ENCODE measurements at regions not wholly inside any gene's neighbourhood (a gene's known extent, or its start where the extent isn't known, plus 50 kb on each side); places are given as distances from the start of the nearest gene placed in this dataset.

DNA sequence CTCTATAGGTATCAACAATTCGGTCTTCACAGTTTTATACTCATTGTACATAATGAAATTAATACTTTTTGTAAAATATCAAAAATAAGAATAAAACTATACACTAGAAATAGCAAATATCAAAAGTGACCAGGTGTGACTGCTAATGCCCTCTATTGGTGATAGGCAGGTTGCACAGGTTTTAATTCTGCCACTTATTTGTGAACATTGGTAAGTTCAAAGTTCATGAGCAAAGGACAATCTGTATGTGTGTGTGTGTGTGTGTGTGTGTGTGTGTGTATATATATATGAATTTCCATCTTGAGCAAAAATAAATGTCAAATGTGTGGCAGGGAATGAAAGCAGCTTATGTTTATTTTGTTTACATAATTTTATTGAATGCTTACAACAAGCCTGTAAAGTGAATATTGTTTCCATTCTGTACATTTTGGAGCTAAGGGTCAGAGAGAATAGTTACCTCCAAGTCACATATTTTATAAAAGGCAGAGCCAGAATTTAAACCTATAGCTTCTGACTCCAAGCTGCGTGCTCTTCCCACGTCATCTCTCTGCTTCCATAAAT lies 537.4 kb downstream of the CPS1 start:
- H3K9me3 ChIP-seq, result peaks cover 0 to 3% (median 0%) of the 10 kb centered on the region in 4 donors
- TF ChIP-seq, protein P1, sequence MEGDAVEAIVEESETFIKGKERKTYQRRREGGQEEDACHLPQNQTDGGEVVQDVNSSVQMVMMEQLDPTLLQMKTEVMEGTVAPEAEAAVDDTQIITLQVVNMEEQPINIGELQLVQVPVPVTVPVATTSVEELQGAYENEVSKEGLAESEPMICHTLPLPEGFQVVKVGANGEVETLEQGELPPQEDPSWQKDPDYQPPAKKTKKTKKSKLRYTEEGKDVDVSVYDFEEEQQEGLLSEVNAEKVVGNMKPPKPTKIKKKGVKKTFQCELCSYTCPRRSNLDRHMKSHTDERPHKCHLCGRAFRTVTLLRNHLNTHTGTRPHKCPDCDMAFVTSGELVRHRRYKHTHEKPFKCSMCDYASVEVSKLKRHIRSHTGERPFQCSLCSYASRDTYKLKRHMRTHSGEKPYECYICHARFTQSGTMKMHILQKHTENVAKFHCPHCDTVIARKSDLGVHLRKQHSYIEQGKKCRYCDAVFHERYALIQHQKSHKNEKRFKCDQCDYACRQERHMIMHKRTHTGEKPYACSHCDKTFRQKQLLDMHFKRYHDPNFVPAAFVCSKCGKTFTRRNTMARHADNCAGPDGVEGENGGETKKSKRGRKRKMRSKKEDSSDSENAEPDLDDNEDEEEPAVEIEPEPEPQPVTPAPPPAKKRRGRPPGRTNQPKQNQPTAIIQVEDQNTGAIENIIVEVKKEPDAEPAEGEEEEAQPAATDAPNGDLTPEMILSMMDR (IDR thresholded peaks at IDR 0.05), result no peak
- H3K36me3 ChIP-seq, result no peaks in the 10 kb centered on the region
- no peaks in the 10 kb centered on the region for H3K27me3 ChIP-seq
- H3K4me3 ChIP-seq, result no peak overlapping the region
- peak in 1 of 6 donors; percentile 4 for DNase-seq
- intact Hi-C loops (cut with DNase I), result no loop called here
- ATAC-seq, result peak; percentile 50 to 79 (median 60)
- no peak for FAIRE-seq
- H3K27ac ChIP-seq, result no peak overlapping the region
- WGBS, 2 donors, result 83 to 84% methylated on average over 3 of the region's 3 CpGs
- no peaks in the 10 kb centered on the region for H3K4me1 ChIP-seq

DNA sequence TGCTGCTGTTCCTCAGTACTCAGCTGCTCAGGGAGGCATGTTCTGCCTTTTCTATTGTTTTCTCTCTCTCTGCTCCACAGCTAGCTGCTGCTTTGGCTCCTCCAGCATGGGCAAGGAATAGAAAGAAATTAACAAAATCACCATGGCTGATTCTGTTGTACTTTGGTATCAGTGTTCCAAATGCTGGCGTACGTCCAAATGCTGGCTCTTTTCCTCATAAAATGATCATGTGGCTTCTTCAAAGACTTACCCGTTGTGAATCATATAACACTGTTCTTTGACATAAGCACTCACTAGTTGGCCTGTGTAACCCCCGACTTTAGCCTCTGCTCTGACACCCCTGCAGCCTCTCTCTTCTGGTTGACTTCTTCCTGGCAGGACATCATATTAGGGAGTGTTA lies 547.6 kb downstream of the CPS1 start:
- no peak overlapping the region for H3K4me3 ChIP-seq
- FAIRE-seq, result no peak

DNA sequence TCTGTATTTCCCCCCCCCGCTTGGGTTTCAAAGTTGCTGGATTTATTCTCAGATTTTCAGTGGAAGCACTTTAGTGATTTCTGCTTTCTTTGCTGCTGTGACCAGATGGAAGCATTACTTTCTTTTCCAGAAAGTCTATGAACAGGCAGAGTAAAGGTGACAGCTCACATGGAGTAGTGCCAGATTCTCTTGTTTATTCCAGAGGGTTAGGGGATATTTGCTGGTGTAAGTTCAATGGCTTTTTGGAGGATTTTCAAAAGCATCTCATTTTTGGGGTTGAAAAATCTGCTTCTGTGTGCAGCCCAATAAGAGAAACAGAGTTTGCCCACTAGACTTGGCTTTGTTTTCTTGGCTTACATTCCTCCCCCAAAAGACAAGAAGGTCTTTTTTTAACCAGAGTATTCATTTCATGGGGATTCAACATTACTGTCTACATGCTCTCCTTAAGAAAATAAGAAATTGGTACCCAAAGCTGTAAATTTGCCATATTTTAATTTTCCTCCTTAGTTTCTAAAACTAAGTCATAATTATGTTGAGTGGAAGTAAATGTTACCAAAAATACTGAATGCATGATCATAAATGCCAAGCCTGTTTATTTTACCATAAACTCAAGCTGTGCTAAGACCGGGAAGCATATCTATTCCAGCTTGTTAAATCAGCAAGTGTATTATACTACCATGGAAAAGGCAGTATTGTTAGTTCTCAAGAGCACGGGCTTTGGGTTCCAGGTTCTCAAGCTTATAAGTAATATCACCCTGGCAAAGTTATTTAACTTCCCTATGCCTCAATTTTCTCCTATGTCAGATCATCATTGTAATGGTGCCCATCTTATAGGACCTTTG lies 557.2 kb downstream of the CPS1 start:
- peaks cover 0 to 10% (median 8%) of the 10 kb centered on the region in 3 donors for H3K4me1 ChIP-seq
- no peaks in the 10 kb centered on the region for H3K9me3 ChIP-seq
- no peak overlapping the region for H3K4me3 ChIP-seq
- intact Hi-C loops (cut with DNase I), result no loop called here
- ATAC-seq (peak in 1 of 4 donors; percentile 37), FAIRE-seq (no peak), DNase-seq (no peak)
- TF ChIP-seq, protein P1 (IDR thresholded peaks at IDR 0.05), result no peak
- no peaks in the 10 kb centered on the region for H3K27me3 ChIP-seq
- no peak overlapping the region for H3K27ac ChIP-seq
- no peaks in the 10 kb centered on the region for H3K36me3 ChIP-seq
- WGBS, 2 donors, result 63 to 65% methylated on average over 3 of the region's 3 CpGs

More for the DNA sequence above, 547.6 kb downstream of the CPS1 start:
- Histone ChIP-seq H3K36me3 (no peaks in the 10 kb centered on the region), H3K27ac (no peak overlapping the region), H3K9me3 (no peaks in the 10 kb centered on the region), H3K27me3 (no peaks in the 10 kb centered on the region), H3K4me1 (no peaks in the 10 kb centered on the region)
- ATAC-seq, result no peak
- no peak for DNase-seq
- 29 to 40% methylated on average over 4 of the region's 4 CpGs for WGBS, 2 donors
- TF ChIP-seq, protein P1 (IDR thresholded peaks at IDR 0.05), result no peak
- intact Hi-C loops (cut with DNase I), result no loop called here

DNA sequence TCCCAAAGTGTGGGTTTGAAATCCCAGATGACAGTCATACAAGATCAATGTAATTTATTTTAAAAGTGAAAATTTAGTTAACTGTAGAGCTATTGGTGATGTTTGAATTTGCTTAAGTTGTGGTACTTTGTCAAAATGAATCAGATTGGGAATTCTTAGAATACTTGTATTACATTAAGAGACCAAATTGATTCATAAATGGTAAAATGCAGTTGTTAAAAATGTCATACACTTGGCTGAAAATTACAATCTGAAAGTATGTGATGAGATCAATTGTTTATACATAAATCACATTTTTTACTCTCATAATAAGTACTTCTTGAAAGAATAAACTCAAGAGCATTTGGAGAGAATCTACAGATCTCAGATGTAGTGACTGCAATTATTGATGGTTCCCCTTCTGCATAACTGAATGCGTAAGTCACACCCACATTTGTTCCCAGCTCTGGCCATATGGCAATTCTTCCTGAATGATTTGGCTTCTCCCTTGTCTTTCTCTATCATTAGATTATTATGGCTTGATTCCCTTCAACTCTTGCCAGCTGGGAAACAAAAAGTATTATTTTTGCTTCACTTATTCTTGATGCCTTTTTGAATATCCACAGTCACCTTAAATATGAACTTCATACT lies 558.5 kb downstream of the CPS1 start:
- intact Hi-C loops (cut with DNase I), result no loop called here
- 79 to 82% methylated on average over 1 of the region's 1 CpG for WGBS, 2 donors
- no peak overlapping the region for H3K4me3 ChIP-seq
- DNase-seq, result no peak
- TF ChIP-seq, protein P1 (IDR thresholded peaks at IDR 0.05), result no peak
- no peak for FAIRE-seq
- no peaks in the 10 kb centered on the region for H3K9me3 ChIP-seq
- H3K4me1 ChIP-seq, result peaks cover 0 to 10% (median 8%) of the 10 kb centered on the region in 3 donors
- H3K36me3 ChIP-seq, result no peaks in the 10 kb centered on the region
- no peaks in the 10 kb centered on the region for H3K27me3 ChIP-seq
- no peak overlapping the region for H3K27ac ChIP-seq
- no peak for ATAC-seq
